ENCODE measurements at regions not wholly inside any gene's neighbourhood (a gene's known extent, or its start where the extent isn't known, plus 50 kb on each side); places are given as distances from the start of the nearest gene placed in this dataset.

GRCh38 chr11:91435694-91436395 lies 788.8 kb upstream of the FAT3 start:
- DNase-seq = no peak

DNA sequence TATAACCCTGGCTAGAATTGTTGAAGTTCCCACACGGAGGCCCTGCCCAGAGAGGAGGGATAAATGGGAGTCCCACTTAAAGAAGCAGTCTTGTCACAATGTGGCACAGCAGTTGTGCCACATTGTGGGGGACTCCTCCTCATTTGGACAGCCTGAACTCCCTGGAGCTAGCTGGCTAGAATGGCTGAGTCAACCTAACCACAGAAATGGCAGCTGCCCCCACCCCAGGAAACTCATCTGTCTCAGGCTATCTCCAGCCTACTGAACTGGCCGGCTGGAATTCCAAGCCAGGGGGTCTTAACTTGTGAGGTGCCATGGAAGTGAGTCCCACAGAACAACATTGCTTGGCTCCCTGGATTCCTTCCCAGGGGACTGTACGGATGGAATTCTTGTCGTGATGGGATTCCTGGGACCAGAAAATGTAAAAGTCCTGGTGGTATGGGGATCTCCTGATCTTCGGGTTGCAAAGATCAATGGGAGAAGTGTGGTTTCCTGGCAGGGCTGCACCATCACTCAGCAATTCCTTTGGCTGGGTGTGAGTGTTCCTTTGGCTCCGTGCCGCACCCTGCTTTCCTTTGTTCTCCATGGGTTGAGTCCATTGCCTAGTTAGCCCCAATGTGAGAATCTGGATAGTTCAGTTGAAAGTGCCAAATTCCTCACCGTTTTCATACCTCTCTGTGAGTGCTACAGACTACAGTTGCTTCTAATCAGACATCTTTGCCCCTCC lies 791.2 kb upstream of the FAT3 start:
- no peak for DNase-seq

GRCh38 chr11:91421641-91422040 lies 803.0 kb upstream of the FAT3 start:
- DNase-seq = no peak

- no peak for DNase-seq
These were observed 816.8 kb upstream of the FAT3 start for GRCh38 chr11:91407842-91408241.

DNA sequence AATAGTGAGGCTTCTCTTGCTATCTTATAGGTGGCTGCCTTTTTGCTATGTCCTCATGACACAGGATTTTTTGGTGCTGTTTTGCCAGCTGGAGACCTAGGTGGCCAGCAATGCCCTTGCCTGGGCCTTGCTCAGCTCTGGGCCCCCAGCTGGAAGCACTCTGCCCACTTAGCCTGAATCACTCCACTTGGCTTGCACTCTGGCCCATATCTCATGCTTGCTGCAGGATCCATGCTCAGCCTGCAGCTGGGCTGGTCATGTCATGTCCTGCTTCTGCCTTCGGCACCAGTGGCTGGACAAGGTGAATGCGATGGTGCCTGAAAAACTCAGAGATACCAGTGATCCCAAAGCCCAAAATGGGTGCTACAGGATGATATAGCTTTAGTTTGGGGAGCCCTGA lies 818.6 kb upstream of the FAT3 start:
- DNase-seq = no peak

DNA sequence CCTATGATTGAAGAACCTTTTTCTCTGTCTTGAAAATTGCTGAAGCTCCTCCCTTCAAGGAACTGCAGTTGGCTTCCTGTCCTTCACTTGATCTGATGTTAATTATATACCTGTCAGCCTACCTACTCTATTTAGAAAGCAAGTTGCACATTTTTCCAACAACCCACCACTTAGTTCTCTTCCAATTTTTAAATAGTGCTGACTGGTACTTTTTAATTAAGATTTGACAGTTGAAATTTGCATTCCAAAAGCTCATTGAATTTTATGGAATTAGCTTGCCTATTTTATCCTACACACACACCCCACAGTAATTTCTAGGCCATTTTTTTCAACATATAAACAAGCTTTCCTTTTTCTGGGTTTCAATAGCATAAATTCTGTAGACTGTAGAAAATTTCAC lies 820.3 kb upstream of the FAT3 start:
- no peak for DNase-seq

- no peak for DNase-seq
These were observed 827.5 kb upstream of the FAT3 start for GRCh38 chr11:91397134-91397468.

DNA sequence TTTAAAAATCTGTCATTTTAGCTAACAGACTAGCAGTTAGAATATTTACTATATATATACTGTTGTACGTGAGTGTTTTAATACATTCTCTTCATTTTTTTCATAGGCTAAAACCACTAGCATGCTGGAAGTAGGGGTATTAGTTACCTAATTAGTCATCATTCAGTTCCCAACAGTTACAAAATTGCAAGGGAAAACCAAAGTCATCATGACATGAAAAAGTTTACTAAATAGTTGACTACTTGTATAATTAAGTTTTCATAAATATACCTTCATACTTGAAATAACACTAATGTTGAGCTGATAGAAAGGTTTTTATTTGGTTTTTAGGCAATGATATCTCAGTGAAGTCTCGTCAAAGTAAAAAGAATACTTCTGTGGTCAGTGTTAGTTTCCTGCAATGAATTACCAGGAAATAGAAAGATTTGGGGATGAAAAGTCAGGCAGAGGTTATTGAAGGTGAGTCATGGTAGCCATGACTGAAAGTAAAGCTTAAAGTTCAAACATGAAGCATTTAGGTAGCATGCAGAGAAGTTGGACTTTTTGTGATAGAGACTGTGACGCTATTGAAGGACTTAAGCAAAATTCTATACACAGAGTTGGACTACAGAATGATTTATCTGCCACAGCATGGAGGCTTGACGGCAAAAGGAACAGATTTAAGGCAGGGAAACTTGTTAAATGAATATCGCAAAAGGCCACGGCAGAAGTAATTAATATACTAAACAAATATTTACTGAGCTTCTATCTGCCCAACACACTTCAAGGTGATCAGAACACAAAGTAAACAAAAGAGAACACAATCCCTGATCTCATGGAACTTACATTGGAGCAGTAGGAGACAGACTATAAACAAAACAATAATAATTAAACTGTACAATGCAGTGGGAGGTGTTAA lies 828.1 kb upstream of the FAT3 start:
- no peak for DNase-seq

GRCh38 chr11:91394727-91395414 lies 829.7 kb upstream of the FAT3 start:
- DNase-seq = peak; percentile 27

DNA sequence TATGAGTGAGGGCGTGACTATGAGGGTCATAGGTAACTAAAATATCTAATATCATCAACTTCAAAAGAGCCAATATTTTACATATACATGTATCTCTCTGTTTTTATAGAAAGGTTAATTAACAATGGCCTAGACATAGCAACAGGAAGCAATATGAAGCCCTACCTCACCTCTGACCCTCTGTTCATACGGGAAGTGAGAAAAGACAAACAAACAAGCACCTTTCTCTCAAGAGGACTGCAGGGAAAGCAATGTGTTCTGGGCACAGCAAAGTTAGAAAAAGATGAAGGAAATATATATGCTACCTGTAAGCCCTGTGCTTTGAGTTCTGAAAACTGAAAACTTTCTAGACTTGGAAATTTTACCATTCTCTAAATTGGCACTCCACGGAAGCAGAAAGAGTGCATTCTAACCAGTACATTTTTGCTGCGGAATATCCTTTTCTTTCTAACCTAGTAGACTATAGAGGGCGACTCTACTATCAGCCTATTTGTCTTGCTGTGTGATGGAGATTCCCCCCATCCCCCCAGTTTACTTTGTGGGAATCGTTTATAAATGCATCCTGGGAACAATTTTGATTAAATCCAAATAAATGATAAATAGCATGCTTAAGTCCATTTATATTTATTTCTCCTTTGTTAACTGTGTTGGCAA lies 830.4 kb upstream of the FAT3 start:
- DNase-seq = peak; percentile 17

GRCh38 chr11:91382946-91383345 lies 841.7 kb upstream of the FAT3 start:
- no peak for DNase-seq

DNA sequence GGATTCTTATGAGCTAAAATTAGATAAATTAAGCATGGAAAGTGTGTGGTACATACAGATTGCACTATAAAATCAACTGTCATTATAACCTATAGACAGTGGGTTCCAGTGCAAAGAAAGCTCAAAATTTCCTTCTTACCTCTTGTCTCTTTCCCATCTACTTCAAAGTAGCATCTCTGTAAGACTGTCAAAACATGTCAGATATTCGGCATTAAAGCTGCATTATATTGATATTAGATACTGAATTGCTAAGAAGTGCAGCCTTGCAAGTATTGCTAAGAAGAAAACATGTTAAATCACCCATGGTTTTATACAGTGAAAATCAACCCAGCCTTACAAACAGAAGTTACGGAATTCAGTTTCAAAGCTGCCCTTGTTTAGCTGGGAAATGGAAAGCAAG lies 849.8 kb upstream of the FAT3 start:
- DNase-seq = no peak

DNA sequence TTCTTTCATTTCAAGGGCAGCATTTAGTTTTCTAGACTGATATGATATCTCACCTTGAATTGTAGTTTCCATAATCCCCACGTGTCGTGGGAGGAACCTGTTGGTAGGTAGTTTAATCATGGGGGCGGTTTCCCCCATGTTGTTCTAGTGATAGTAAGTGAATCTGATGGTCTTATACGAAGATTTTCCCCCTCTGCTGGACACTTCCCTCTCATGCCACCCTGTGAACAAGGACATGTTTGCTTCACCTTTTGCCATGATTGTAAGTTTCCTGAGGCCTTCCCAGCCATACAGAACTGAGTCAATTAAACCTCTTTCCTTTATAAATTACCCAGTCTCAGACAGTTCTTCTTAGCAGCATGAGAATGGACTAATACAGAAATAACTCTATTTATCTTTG lies 851.1 kb upstream of the FAT3 start:
- DNase-seq = no peak

DNA sequence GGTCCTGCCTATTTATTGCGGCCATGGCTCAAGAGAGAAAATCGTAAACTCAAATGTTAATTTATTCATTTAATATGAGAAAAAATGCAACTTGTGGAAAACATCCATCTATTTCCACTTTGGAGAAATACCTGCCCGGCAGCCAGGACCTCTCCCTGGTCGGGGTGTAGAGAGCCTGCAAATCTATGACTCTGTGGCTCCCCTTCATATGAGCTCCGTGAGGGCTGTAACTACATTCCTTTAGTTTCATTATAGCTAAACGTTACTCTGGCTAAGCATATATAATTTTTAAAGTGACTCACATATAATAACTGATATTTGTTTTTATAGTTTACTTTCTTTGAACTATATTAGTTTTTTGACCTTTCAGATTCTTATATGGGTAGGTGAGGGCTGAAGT lies 857.8 kb upstream of the FAT3 start:
- DNase-seq = no peak

- DNase-seq = peak; percentile 55
These were observed 858.5 kb upstream of the FAT3 start for GRCh38 chr11:91365986-91366585.

GRCh38 chr11:91350931-91351330 lies 873.7 kb upstream of the FAT3 start:
- no peak for DNase-seq

DNA sequence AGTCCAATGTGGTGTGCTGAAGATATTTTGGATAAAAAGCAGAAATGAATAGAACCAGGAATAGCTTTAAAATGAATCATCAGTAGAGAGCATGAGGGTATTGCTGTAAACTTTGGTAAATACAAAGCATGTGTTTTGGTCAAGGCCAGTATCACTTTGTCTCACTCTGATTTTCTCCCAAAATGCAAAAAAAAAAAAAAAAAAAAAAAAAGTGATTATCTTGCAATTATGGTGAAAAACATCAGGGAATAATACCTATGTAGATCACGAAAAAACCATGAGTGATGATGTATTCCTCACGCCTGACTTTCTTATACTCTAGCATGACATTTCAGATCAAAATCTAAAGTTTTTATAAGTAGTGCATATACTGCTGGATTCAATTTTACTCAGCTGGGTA lies 897.9 kb upstream of the FAT3 start:
- DNase-seq = no peak

- DNase-seq = no peak
These were observed 898.3 kb upstream of the FAT3 start for GRCh38 chr11:91326280-91326679.

GRCh38 chr11:91314521-91314920 lies 910.1 kb upstream of the FAT3 start:
- no peak for DNase-seq

GRCh38 chr11:91312541-91312940 lies 912.1 kb upstream of the FAT3 start:
- DNase-seq = no peak

- no peak for DNase-seq
These were observed 914.5 kb upstream of the FAT3 start for GRCh38 chr11:91310085-91310484.

- no peak for DNase-seq
These were observed 916.5 kb upstream of the FAT3 start for GRCh38 chr11:91308069-91308468.

Measured in hindlimb muscle (tissue), 1 donor.